ENCODE measurements at regions not wholly inside any gene's neighbourhood (a gene's known extent, or its start where the extent isn't known, plus 50 kb on each side); places are given as distances from the start of the nearest gene placed in this dataset.

- H2AFZ ChIP-seq (ENCODE audit: low read length) = no peak overlapping the region
- H3K27ac ChIP-seq (ENCODE audit: low read depth, low read length) = no peak overlapping the region
- no peaks in the 10 kb centered on the region for H3K36me3 ChIP-seq (ENCODE audit: insufficient read depth, low read length)
- no peaks in the 10 kb centered on the region for H3K79me2 ChIP-seq (ENCODE audit: insufficient read depth, low read length)
- no peak for TF ChIP-seq CTCF (IDR thresholded peaks at IDR 0.05; ENCODE audit: extremely low read depth, low read depth, low read length)
- H3K4me3 ChIP-seq (ENCODE audit: insufficient read depth, low read length) = no peak overlapping the region
- no peaks in the 10 kb centered on the region for H3K9me3 ChIP-seq (ENCODE audit: low read depth, low read length)
- no peaks in the 10 kb centered on the region for H3K4me1 ChIP-seq (ENCODE audit: insufficient read depth, low read length)
- H4K20me1 ChIP-seq (ENCODE audit: insufficient read depth, low read length) = no peaks in the 10 kb centered on the region
- H3K27me3 ChIP-seq (ENCODE audit: insufficient read depth, low read length) = no peaks in the 10 kb centered on the region
- peak; percentile 59 for DNase-seq (ENCODE audit: insufficient read length, low spot score, missing footprints)
- H3K4me2 ChIP-seq (ENCODE audit: insufficient read depth, low read length) = no peak overlapping the region
These were observed 71.9 kb upstream of the PPP2R3B start for GRCh38 chrX:458631-459061.

GRCh38 chrX:459611-460010 lies 72.9 kb upstream of the PPP2R3B start:
- H3K9me3 ChIP-seq (ENCODE audit: low read depth, low read length) = no peaks in the 10 kb centered on the region
- no peaks in the 10 kb centered on the region for H3K27me3 ChIP-seq (ENCODE audit: insufficient read depth, low read length)
- no peaks in the 10 kb centered on the region for H3K36me3 ChIP-seq (ENCODE audit: insufficient read depth, low read length)
- H3K79me2 ChIP-seq (ENCODE audit: insufficient read depth, low read length) = no peaks in the 10 kb centered on the region
- H2AFZ ChIP-seq (ENCODE audit: low read length) = no peak overlapping the region
- no peak for TF ChIP-seq CTCF (IDR thresholded peaks at IDR 0.05; ENCODE audit: extremely low read depth, low read depth, low read length)
- no peaks in the 10 kb centered on the region for H3K4me1 ChIP-seq (ENCODE audit: insufficient read depth, low read length)
- peak; percentile 29 for DNase-seq (ENCODE audit: insufficient read length, low spot score, missing footprints)
- no peak overlapping the region for H3K27ac ChIP-seq (ENCODE audit: low read depth, low read length)
- no peak overlapping the region for H3K4me3 ChIP-seq (ENCODE audit: insufficient read depth, low read length)
- no peaks in the 10 kb centered on the region for H4K20me1 ChIP-seq (ENCODE audit: insufficient read depth, low read length)
- no peak overlapping the region for H3K4me2 ChIP-seq (ENCODE audit: insufficient read depth, low read length)

GRCh38 chrX:460116-460515 lies 73.4 kb upstream of the PPP2R3B start:
- Histone ChIP-seq H2AFZ (ENCODE audit: low read length) (no peak overlapping the region), H3K27me3 (ENCODE audit: insufficient read depth, low read length) (no peaks in the 10 kb centered on the region), H4K20me1 (ENCODE audit: insufficient read depth, low read length) (no peaks in the 10 kb centered on the region), H3K4me2 (ENCODE audit: insufficient read depth, low read length) (no peak overlapping the region), H3K27ac (ENCODE audit: low read depth, low read length) (no peak overlapping the region), H3K79me2 (ENCODE audit: insufficient read depth, low read length) (no peaks in the 10 kb centered on the region), H3K36me3 (ENCODE audit: insufficient read depth, low read length) (no peaks in the 10 kb centered on the region), H3K4me3 (ENCODE audit: insufficient read depth, low read length) (no peak overlapping the region), H3K4me1 (ENCODE audit: insufficient read depth, low read length) (no peaks in the 10 kb centered on the region), H3K9me3 (ENCODE audit: low read depth, low read length) (no peaks in the 10 kb centered on the region)
- no peak for TF ChIP-seq CTCF (IDR thresholded peaks at IDR 0.05; ENCODE audit: extremely low read depth, low read depth, low read length)
- peak; percentile 48 for DNase-seq (ENCODE audit: insufficient read length, low spot score, missing footprints)

GRCh38 chrX:460823-461640 lies 74.3 kb upstream of the PPP2R3B start:
- Histone ChIP-seq H2AFZ (ENCODE audit: low read length) (no peak overlapping the region), H3K27me3 (ENCODE audit: insufficient read depth, low read length) (no peaks in the 10 kb centered on the region), H3K4me2 (ENCODE audit: insufficient read depth, low read length) (no peak overlapping the region), H3K9me3 (ENCODE audit: low read depth, low read length) (no peaks in the 10 kb centered on the region), H3K4me3 (ENCODE audit: insufficient read depth, low read length) (no peak overlapping the region), H4K20me1 (ENCODE audit: insufficient read depth, low read length) (no peaks in the 10 kb centered on the region), H3K79me2 (ENCODE audit: insufficient read depth, low read length) (no peaks in the 10 kb centered on the region), H3K27ac (ENCODE audit: low read depth, low read length) (no peak overlapping the region), H3K36me3 (ENCODE audit: insufficient read depth, low read length) (no peaks in the 10 kb centered on the region), H3K4me1 (ENCODE audit: insufficient read depth, low read length) (no peaks in the 10 kb centered on the region)
- peak; percentile 71 for DNase-seq (ENCODE audit: insufficient read length, low spot score, missing footprints)
- no peak for TF ChIP-seq CTCF (IDR thresholded peaks at IDR 0.05; ENCODE audit: extremely low read depth, low read depth, low read length)
